ENCODE measurements at regions not wholly inside any gene's neighbourhood (a gene's known extent, or its start where the extent isn't known, plus 50 kb on each side); places are given as distances from the start of the nearest gene placed in this dataset.

DNA sequence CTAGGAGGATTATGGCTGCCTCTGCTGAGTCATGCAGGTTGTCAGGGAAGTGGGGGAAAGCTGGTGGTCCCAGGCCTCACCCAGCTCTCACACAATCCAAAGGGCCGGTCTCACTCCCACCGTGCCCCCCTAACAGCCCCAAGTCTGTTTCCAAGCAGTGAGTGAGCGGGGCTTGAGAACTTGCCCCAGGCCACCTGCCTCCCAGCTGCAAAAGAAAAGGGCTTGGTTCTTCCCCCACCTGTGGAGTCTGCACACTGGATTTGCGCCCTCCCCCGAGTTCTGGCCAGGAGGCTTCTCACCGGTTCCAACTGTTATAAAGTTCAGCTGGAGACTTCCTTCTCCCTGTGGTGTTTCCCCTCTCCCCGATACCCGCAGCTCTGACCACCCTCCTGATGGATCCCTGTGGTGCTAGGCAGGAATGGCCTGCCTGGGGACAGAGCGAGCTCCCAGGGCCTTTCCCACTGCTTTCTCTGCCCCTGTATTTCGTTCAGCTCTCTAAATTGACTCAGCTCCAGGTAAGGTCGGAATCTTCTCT lies 222.3 kb downstream of the BARHL2 start:
- no peak for DNase-seq

DNA sequence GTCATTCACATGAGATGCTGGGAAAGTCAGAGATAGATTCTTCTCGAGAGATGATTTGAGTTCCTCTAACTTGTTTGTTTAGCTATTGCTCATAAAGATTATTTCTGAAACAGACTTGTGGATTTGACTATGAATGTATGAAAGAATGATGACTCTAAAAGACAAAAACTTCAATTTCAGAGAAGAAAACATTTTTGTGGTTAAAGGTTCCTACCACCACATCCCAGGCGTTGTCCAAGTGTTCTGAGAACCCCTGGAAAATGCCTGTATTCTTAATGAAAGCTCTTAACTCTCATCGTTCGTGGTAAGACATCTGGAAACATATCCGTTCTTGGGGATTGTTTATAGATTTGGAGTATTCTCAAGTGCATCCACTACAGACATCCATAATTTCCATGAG lies 228.7 kb downstream of the BARHL2 start:
- peak; percentile 16 for DNase-seq

DNA sequence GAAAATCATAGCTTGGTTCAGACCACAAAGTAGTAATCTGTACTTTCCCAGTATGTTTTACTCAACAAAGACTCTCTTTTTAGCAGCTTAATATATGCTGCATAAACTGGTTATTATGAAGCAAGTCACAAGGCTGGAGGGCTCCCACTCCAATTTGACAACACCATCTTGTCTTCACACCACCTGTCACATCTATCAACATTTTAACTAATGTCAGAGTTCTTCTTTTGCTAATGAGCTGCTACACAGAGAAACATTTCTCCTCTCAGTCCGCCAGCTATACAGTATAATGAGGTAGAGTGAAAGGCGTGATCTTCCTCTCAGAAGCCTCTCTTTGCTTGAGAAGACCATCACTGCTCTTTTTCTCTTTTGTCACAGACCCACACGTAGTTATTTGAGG lies 230.1 kb downstream of the BARHL2 start:
- DNase-seq, result no peak

DNA sequence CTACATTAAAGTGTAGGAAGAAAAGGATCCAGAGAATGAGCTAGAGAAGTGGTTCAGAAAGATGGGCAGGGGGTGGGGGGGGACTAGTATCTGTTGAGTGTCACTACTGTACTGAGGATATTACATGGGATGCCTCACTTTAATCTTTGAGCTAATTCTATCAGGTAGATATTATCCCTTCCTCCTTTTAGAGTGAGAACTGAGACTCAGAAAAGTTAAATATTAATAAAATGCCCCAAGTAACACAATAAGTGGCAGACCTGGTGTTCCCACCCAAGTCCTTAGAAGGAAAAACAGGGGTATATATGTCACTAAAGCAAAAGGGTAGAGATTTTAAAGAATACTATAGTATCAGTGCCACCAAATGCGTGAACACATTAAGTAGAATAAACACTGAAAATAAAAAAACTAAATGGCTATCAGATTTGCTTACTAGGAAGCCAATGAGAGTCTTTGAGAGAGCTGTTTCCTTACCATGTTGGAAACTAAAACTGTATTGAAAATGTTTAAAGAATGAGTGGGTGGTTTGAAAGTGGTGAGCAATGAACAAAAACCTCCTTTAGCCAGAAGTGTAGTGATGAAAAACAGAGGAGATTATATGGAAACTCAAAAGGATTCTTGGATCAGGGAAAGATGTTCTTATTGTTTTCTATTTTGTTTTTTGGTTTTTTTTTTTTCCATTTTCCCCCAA lies 230.8 kb downstream of the BARHL2 start:
- no peak for DNase-seq

DNA sequence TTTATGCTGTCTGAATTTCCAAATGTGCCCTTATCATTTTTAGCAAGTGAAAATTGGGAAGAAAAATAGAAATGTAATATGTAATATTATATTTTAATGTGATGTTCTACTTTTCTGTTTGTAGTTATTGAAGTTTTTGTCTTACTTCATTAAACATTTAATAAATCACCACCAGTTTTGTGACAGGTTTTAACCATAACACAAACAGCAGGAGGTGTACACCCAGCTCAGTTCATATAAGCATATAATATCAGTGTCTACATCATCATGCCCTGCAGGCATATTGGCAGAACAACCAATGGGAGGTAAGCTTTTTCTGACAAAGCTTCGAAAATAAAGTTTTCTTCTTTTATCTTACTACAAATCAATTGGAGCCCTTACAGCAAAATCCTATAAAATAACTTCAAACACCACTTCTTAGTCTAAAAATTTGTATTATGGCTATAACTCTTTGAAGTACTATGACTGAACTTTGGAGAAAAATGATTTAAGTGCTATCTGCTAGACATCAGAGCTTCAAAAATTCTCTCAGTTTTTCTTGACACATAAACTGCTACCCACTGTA lies 236.7 kb downstream of the BARHL2 start:
- no peak for DNase-seq

DNA sequence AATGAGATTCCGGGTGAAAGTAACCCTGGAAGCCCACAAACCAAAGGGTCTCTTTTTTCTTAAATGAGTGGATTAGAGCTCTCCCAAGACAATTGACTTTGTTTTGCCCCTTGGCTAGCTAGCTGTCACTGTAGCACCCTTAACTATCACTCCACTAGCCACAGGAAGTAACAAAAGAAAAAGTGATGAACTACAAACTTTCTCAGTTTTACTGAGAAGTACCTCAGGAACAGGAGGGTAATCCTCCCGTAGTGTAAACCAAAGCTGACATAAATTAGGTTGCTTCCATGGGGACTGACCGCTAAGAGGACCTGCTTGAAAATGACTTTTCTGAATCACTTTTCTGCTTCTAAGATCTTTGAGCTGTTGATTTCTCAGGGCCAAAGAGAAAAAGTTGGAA lies 240.1 kb downstream of the BARHL2 start:
- no peak for DNase-seq

DNA sequence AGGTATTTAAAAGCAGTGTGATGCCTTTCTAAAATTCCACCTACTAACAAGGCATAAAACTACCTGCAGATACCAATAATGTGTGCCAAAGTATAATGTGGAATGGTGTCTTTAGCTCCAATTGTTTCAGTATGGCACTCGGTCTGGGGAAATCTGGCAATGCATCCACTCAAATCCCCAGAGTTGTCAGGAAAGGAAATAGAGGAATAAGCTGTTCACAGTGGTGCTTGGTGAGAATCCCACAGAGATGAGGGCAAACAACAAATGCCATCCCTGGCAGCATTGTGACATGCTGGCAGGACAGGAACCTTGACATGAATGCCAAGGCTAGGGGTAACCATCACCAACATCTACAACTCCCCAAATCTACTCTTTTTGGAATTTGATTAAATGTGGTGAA lies 240.7 kb downstream of the BARHL2 start:
- DNase-seq, result no peak

DNA sequence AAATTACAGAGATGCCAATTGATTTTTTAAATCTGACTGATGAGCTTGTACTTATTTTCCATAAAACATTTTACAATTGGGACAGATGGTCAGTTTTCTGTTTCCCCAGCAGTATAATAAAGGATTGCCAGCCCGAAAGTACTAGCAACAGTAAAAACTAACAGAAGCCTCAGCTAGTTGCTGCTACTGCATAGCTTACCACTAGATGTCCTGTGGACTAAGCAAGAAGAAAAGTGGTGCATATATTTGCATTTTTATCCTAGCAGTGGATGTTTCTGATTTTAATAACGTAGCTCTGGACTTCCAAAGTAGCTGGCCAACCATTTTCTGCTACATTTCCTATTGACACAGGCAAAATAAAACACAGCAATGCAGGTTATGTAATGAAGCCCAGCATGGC lies 241.5 kb downstream of the BARHL2 start:
- no peak for DNase-seq

DNA sequence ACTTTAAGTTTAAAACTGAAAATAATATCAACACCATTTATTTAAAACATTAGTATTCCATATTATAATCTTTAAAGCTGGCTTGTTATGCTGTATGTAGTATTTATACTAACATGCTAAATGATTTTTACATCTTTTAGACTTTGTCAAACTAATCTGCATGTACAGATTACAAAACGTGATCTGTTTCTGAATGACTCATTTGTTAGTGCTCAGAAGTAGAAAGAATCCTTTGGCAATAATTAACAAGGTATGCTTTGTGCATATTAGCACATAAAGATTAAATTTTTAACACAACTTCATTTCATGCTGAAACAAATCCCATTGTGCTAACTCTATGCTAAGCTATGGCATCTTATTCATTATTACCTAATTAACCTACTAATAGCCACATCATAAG lies 242.4 kb downstream of the BARHL2 start:
- no peak for DNase-seq

DNA sequence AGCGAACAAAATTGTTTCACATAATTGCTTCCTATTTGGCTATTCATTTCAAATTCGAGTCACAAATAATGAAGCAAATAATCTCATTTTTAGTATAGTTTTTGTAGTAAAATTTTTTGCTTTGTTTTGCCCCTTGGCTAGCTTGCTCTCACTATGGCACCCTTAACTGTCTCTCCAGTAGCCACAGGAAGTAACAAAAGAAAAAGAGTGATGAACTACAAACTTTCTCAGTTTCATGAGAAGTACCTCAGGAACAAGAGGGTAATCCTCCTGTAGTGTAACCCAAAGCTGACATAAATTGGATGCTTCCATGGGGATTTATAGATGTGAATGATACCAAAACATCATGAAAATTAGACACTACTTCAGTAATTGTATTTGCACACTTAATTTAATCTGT lies 242.9 kb downstream of the BARHL2 start:
- no peak for DNase-seq

DNA sequence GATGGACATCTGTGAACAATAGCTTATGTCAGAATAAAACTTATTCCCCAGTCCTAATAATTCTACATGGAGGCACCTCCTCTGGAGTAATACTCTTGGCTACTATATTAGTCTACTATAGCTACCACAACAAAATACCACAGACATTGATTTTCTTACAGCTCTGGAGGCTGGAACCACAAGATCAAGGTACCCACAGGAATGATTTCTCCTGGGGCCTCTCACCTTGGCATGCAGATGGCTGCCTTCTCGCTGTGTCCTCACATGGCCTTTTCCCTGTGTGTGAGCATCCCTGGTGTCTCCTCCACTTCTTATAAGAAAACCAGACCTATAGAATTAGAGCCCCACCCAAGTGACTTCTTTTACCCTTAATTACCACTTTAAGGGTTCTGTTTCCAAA lies 244.3 kb downstream of the BARHL2 start:
- DNase-seq, result no peak

DNA sequence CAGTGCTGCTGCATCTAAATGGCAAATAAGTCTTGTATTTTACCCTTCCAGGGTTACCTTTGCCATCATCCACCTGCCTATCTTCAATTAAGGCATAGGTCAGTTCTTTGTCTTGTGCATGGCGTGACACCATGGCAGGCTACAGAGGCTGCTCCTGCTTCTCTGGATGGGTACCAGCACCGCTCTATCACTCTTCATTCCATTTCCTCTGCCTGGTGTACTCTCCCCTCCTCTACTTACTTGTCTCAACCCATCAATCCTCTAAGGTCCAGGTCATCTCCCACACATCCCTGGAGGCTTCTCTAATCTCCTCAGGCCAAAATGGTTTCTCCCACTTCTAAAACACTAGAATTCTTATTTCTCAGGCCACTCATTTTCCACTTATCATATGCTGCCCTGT lies 257.5 kb downstream of the BARHL2 start:
- no peak for DNase-seq

DNA sequence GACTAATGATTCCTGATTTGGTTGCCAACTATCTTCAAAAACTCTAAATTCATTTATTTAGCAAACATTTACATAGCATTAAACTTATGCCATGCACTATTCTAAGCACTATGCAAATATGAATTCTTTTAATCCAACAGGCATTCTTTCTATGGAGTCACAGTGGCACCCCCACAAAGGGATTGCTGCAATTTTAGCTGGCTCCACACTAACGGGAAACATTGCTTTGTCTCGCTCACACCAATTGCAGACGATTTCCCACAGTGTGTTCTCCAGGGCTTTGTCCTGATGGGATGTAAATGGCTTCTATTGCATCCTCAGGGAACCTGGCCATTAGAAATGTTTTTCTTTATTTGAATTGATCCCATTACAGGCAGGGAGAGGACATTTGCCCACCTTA lies 259.1 kb downstream of the BARHL2 start:
- DNase-seq, result no peak

DNA sequence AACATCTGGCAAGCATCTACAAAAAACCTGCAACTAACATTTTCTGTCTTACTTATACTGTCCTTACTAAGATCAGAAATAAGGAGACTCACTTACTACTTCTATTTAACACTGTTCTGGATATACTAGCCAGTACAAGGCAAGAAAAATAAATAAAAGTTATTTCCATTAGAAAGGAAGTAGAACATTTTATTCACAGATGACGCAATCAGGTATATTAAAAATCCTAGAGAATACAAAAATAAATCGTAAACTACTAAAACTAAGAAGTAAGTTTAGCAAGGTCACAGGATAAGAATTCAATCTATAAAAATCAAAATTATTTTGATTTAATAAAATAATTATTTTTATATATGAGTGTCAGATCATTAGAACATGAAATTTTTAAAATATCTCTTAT lies 264.6 kb downstream of the BARHL2 start:
- no peak for DNase-seq

DNA sequence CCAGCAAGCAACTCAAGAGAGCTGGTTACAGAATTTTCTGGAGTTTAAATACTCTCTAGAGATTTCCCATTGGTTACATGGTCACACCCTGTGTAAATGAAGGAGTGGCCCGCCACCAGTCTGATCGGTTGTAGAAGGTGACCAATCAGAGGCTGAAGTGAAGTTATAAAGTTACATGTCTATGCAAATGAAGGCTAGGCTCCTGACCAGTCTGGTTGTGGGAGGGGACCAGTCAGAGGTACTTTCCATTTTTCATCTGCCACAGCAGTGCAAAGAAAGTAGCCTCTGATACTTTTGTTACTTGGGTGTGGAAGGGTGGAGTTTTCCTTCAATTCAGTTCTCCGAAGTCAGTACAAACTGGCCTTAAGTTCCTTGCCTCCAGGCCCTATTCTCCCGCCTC lies 273.7 kb downstream of the BARHL2 start:
- no peak for DNase-seq

DNA sequence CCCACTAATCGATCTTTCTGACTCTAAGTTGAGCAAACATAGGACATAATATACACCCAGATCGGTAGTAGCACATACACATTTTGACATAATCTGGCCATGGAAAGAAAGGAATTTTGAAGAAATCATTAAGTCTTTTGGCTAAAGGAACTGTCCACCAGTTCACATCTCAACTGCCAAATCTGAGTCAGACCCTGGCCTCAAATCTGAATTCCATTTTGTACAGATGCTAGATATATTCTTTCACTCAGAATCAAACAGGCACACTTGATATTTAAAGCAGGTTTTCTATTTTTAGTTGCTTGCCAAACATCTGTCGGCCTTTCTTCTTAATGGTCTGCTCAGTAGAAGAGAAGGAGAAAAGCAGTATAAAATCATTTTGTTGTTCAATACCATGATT lies 281.8 kb downstream of the BARHL2 start:
- DNase-seq, result no peak

DNA sequence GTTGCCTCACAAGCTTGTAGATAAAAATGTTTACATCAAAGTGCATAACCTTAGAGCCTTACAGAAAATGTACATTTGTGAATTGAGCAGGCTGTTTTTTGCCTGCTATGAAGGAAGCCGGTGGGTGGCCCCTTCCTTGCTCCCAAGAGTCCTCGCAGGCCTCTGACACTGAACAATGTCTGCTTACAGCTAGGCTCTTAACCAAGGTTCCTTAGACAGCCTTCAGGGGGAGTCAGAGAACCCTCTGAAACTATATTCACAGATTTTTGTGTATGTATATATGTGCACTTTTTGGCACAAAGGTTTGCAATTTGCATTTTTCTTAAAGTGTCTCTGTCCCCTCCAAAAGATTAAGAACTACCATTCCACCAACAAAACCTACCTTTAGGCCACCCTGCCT lies 282.6 kb downstream of the BARHL2 start:
- DNase-seq, result no peak

DNA sequence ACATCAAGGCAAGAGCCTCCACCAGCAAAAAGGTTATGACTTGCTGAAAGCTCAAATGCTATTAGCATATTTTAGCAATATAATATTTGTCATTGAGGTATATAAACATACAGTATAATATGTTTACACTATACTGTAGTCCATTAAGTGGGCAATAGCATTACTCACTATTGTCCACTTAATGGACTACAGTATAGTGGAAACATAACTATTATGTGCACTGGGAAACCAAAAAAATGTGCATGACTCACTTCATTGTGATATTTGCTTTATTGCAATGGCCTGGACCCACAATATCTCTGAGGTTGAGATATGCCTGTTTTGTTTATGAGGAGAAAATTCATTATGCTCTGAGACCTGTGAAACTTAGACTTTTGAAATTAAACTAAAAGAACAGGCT lies 300.0 kb downstream of the BARHL2 start:
- peak; percentile 3 for DNase-seq

DNA sequence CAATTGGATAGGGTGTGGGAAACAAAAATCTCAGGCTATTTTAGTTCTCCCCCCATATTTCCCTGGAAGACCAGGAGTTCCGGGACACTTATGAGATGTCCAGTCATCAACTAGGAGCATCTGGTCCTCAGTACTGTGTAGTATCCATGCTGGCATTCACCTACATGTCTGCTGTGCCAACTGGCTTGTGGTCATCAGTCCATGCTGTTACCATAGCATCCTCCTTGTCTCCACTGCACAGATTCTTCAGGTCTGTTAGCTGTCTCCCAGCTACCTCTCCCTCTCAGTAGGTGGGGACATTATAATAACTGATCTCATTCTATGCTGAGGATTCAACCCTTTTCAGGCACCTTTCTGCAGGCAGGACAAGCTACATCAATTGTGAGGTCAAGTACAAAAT lies 302.9 kb downstream of the BARHL2 start:
- no peak for DNase-seq

DNA sequence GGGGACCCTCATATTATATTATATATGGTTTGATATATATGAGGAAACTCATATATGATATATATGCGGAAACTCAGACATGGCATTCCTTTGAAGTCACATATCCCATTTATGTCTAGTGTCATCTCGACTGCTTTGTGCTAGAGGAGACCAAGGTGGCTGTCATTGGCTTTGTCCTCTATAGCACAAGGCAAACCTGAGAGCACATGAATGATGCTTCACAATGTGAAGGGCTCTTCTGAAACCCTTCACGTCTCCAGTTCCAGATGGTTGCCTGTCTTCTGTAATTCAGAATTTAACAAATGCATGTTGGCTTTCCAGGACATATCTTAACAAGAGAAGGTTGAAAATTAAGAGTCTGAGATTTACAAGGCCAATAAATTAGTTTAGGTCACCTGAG lies 303.6 kb downstream of the BARHL2 start:
- no peak for DNase-seq

DNA sequence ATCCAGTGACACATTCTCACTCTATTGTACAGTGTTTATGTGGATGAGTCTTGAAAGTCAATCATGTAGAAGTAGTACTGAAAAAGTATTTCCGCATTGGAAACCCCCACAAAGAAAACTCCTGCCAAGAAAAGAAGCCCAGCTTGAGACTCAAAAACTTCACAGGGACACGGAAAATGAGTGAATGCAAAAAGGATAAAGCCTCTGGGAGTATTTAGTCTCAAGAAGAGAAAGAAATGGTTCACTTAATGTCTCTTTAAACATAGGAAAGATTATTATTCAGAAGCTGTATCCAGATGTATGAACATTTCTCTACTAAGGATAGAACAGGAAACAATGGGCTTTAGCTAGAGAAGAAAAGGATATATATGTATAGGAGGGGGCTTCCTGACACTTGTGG lies 304.5 kb downstream of the BARHL2 start:
- no peak for DNase-seq

DNA sequence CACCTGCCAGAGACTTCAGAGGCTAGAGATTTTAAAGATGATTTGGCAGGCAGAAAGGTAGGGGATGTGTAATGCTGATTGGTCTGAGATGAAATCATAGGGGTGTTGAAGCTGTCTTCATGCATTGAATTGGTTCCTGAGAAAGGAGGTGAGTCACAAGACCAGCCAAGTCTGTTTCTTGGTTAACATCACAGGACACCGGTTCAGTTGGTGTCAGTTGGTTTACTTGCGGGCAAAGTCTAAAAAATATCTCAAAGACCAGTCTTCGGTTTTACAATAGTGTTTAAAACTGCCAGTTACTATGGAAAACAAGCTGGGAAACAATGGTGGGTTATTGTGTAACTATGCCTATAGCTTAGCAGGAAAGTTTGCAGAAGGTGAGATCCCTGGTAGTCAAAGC lies 305.9 kb downstream of the BARHL2 start:
- DNase-seq, result no peak

DNA sequence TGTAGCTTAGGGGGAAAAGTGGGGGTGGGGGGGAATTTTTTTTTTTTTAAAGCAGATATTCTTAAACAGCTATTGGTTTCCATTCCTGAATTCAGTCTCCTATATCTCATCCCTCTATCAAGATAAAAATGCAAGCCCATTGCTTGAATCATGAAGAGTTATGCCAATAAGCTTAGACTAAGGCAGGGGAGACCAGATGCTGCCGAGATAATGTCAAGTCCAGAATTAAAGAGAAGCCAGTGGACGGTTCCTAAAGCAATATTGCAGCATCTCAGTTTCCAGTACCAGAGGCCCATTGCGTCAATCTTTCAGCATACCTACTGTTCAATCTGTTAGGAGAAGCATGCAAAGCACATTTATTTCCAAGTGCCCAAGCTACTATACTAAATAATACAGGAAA lies 309.4 kb downstream of the BARHL2 start:
- no peak for DNase-seq

DNA sequence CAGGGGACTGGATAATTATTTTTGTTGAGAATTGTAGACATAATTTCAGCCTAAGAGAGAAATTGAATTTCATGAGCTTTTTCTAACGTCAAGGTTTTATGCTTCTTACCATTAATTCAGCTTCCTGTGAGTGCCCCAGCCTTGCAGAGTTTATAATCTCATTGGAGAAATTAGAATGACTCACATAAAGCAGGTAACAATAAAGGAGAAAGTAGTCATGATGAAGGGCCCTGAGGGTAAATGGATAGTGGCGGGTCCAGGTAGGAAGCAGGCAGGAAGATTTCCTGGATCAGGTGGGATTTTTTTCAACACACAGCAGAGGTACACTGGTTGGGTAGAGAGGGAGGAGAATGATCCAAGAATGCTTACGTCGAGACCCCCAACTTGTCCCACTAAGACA lies 311.4 kb downstream of the BARHL2 start:
- DNase-seq, result no peak

All from fibroblast of skin of abdomen (primary cell).